K562 (cell line): ENCODE measurements at regions not wholly inside any gene's neighbourhood (a gene's known extent, or its start where the extent isn't known, plus 50 kb on each side); places are given as distances from the start of the nearest gene placed in this dataset.

Source experiments
- ATAC-seq: fragments of 200-7000 bp; cut with Tn5 transposase; 3 replicates; pipeline ENCODE4 v1.9.1; 2020; ENCODE audit warnings: moderate library complexity
- BruUV-seq: library from RNA; stranded (reverse); fragments of 400-500 nt; replicated peaks from 2 replicates; lab custom pipeline; 2021; lab: Mats Ljungman, UMichigan
- CTCF ChIA-PET: fragments of 300-600 bp; formaldehyde crosslinking; extraction: SDS; loops from one replicate; lab custom pipeline; 2021; ENCODE audit warnings: low intra/inter-chr PET ratio; lab: Yijun Ruan, JAX
- POLR2A ChIA-PET: fragments of 300-600, 350-650 bp; sonication (Branson Sonifier 250); formaldehyde crosslinking; extraction: SDS; loops from one replicate; lab custom pipeline; 2021; ENCODE audit warnings: antibody characterized with exemption, inconsistent platforms; lab: Yijun Ruan, JAX
- DNase-seq, 4 experiments: peaks; one replicate each; pipeline versions ENCODE4 v3.0.0 to v3.0.0-alpha.2; 2011 to 2018; ENCODE audit warnings: low spot score in 3 of 4, mixed read lengths in 3 of 4; ENCODE audit errors: extremely low read depth in 1 of 4
- FAIRE-seq: peaks from 2 replicates; lab custom pipeline; 2011; peaks lifted over from hg19 to GRCh38; lab: Jason Lieb, UNC
- H2AFZ ChIP-seq: 2 replicates; pipeline ENCODE4 v1.6.0; 2011; ENCODE audit warnings: low read depth, low read length, control low read depth, inconsistent platforms
- H3K27ac ChIP-seq: fragments of 200-600 bp; 3 replicates; pipeline ENCODE4 v1.8.0; 2011; ENCODE audit warnings: low read depth, mild to moderate bottlenecking, control low read depth, inconsistent platforms, low read length, moderate library complexity, mixed read lengths; ENCODE audit errors: extremely low read depth
- H3K27me3 ChIP-seq, 2 experiments: fragments of 300-600 bp in 1 of 2; 2 replicates in 1 of 2; 3 replicates in 1 of 2; pipeline versions ENCODE4 v1.6.0 to v1.8.0; 2011; ENCODE audit warnings: inconsistent platforms in 2 of 2, low read length in 2 of 2, mild to moderate bottlenecking in 1 of 2, mixed read lengths in 1 of 2, moderate library complexity in 1 of 2; ENCODE audit not compliant: control insufficient read depth in 2 of 2, insufficient read depth in 2 of 2
- H3K36me3 ChIP-seq: fragments of 300-600 bp; 3 replicates; pipeline ENCODE4 v1.8.0; 2011; ENCODE audit warnings: mild to moderate bottlenecking, low read length, inconsistent platforms; ENCODE audit not compliant: control insufficient read depth, insufficient read depth
- H3K4me1 ChIP-seq, 2 experiments: fragments of 200-600 bp in 1 of 2; replicated peaks in 1 of 2; 2 replicates in 1 of 2; 3 replicates in 1 of 2; pipeline versions ENCODE4 v1.5.1 to v1.8.0; 2011; ENCODE audit warnings: inconsistent platforms in 2 of 2, low read length in 2 of 2, mild to moderate bottlenecking in 1 of 2, mixed read lengths in 1 of 2, moderate library complexity in 1 of 2; ENCODE audit not compliant: control insufficient read depth in 2 of 2, insufficient read depth in 2 of 2
- H3K4me2 ChIP-seq: 2 replicates; pipeline ENCODE4 v1.6.1; 2011; ENCODE audit warnings: low read length, control low read depth, inconsistent platforms, mixed read lengths; ENCODE audit not compliant: insufficient read depth
- H3K4me3 ChIP-seq: fragments of 200-600 bp; sonication (generic), shearing (Covaris generic); 2 replicates; pipeline ENCODE4 v1.5.1; 2016; ENCODE audit warnings: control low read depth, inconsistent platforms
- H3K79me2 ChIP-seq: fragments of 200-600 bp; 3 replicates; pipeline ENCODE4 v1.8.0; 2011; ENCODE audit warnings: low read length, inconsistent platforms; ENCODE audit not compliant: control insufficient read depth, insufficient read depth
- H3K9ac ChIP-seq, 2 experiments: 2 replicates each; pipeline versions ENCODE4 v1.6.0 to v1.6.1; 2011; ENCODE audit warnings: low read depth in 2 of 2, low read length in 2 of 2, control low read depth in 1 of 2, inconsistent platforms in 1 of 2, mild to moderate bottlenecking in 1 of 2, mixed read lengths in 1 of 2; ENCODE audit not compliant: insufficient read depth in 1 of 2
- H3K9me1 ChIP-seq: one replicate; pipeline ENCODE4 v1.6.0; 2011; ENCODE audit warnings: inconsistent platforms, mild to moderate bottlenecking, low read length, moderate library complexity; ENCODE audit not compliant: control insufficient read depth, insufficient read depth
- H3K9me3 ChIP-seq: replicated peaks from 2 replicates; pipeline ENCODE4 v1.5.1; 2011; ENCODE audit warnings: low read depth, low read length, inconsistent platforms; ENCODE audit not compliant: control insufficient read depth, insufficient read depth
- H4K20me1 ChIP-seq: replicated peaks from 2 replicates; pipeline ENCODE4 v1.6.1; 2011; ENCODE audit warnings: low read length, inconsistent platforms, mixed read lengths; ENCODE audit not compliant: control insufficient read depth, insufficient read depth
- FOXP1 ChIP-seq: sonication (generic); formaldehyde crosslinking; IDR thresholded peaks from 2 replicates; pipeline ENCODE4 v1.8.0; 2022; ENCODE audit warnings: mild to moderate bottlenecking, missing genetic modification reagents
- NR1H2 ChIP-seq: sonication (generic); formaldehyde crosslinking; IDR thresholded peaks from 2 replicates; pipeline ENCODE4 v1.4.0; 2020; ENCODE audit warnings: mild to moderate bottlenecking, missing genetic modification reagents
- RAD21 ChIP-seq, 2 experiments: fragments of 250-450 bp in 1 of 2; fragments of 450-650 bp in 1 of 2; sonication (Bioruptor Pico) in 1 of 2; formaldehyde crosslinking in 1 of 2; IDR thresholded peaks in 1 of 2; conservative IDR thresholded peaks in 1 of 2; 2 replicates each; pipeline versions ENCODE4 v1.4.0 to v1.8.0; 2020 to 2022; ENCODE audit warnings: mild to moderate bottlenecking in 2 of 2, moderate library complexity in 1 of 2
- RAD51 ChIP-seq: fragments of 450-650 bp; IDR thresholded peaks from 2 replicates; pipeline ENCODE4 v1.7.1; 2016; ENCODE audit warnings: low read depth, mild to moderate bottlenecking, borderline replicate concordance
- RCOR1 ChIP-seq, 2 experiments: IDR thresholded peaks; 2 replicates each; pipeline ENCODE4 v1.6.1; 2012; ENCODE audit warnings: low read depth in 2 of 2, low read length in 2 of 2, borderline replicate concordance in 1 of 2, improper control_type of control experiment in 1 of 2
- SMC3 ChIP-seq: conservative IDR thresholded peaks from 2 replicates; pipeline ENCODE4 v1.6.1; 2011; ENCODE audit warnings: low read depth, low read length, improper control_type of control experiment; ENCODE audit not compliant: insufficient read depth
- WGBS: fragments of 100-300 bp; shearing (Covaris generic); methylation state at CpG from one replicate; pipeline ENCODE4 v1.1.6; 2016; ENCODE audit warnings: low coverage, mixed read lengths; ENCODE audit not compliant: insufficient coverage; ENCODE audit errors: missing lambda C conversion rate; 5-methylcytosine and 5-hydroxymethylcytosine counted together
- in situ Hi-C: fragments of 300-500 bp; cut with MboI; formaldehyde crosslinking; loops from 4 replicates; pipeline ENCODE4 v1.15.0; 2018; ENCODE audit warnings: inconsistent platforms, mixed read lengths
- intact Hi-C: fragments of 100-400 bp; cut with micrococcal nuclease; formaldehyde crosslinking; loops from 2 replicates; pipeline ENCODE4 v1.14.2; 2022
- TF ChIP-seq, protein P1 (sequence below): sonication (generic); formaldehyde crosslinking; IDR thresholded peaks from 2 replicates; pipeline ENCODE4 v1.8.1; 2022; ENCODE audit warnings: missing genetic modification reagents
- TF ChIP-seq, protein P2 (sequence below), 3 experiments: IDR thresholded peaks in 2 of 3; conservative IDR thresholded peaks in 1 of 3; 2 replicates each; pipeline ENCODE4 v1.5.1; 2011 to 2012; ENCODE audit warnings: low read length in 3 of 3, mild to moderate bottlenecking in 3 of 3, control low read depth in 2 of 3, improper control_type of control experiment in 1 of 3, inconsistent platforms in 1 of 3, low read depth in 1 of 3, mixed read lengths in 1 of 3, moderate library complexity in 1 of 3; ENCODE audit not compliant: insufficient read depth in 2 of 3

DNA sequence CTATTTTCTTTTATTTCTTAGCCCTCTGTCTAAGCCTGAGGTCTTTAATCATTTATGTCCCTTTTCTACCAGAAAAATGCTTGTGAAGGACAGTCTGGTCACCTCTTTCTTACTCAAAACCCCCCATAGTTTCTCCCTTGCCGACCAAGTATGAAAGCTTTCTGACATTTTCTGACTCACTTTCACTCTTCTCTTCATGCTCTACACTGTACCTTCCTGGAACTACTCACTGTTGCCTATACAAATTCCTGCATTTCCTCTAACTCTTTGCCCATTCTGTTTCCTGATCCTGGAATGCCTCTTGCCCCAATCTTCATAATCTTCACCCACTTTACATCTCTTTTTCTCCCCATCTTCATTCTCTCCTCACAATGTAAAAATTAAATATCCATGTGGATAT lies 380.0 kb downstream of the HHIPL2 start:
- WGBS = 0% methylated on average over 1 of the region's 1 CpG
- TF ChIP-seq NR1H2 (CRISPR knock-in tag) (no peak), RAD51 (no peak)
- TF ChIP-seq, protein P1, sequence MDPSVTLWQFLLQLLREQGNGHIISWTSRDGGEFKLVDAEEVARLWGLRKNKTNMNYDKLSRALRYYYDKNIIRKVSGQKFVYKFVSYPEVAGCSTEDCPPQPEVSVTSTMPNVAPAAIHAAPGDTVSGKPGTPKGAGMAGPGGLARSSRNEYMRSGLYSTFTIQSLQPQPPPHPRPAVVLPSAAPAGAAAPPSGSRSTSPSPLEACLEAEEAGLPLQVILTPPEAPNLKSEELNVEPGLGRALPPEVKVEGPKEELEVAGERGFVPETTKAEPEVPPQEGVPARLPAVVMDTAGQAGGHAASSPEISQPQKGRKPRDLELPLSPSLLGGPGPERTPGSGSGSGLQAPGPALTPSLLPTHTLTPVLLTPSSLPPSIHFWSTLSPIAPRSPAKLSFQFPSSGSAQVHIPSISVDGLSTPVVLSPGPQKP = no peak
- H4K20me1 ChIP-seq = no peaks in the 10 kb centered on the region
- no peaks in the 10 kb centered on the region for H3K27me3 ChIP-seq
- POLR2A ChIA-PET = no interaction called here
- H3K9ac ChIP-seq = no peak overlapping the region
- H2AFZ ChIP-seq = no peak overlapping the region
- no peak for FAIRE-seq
- H3K36me3 ChIP-seq = no peaks in the 10 kb centered on the region
- H3K9me3 ChIP-seq = no peaks in the 10 kb centered on the region; the same call in 1 of the 2 replicates
- in situ Hi-C loops = no loop called here
- CTCF ChIA-PET = interaction anchor here (1.1 kb wide), 1 partner anchor 690 kb away, joined by 3 read pairs; no protein-coding TSS in a partner anchor
- H3K4me2 ChIP-seq = no peak overlapping the region
- no peaks in the 10 kb centered on the region for H3K4me1 ChIP-seq
- H3K4me3 ChIP-seq = no peak overlapping the region
- no TSS peak for BruUV-seq
- no peaks in the 10 kb centered on the region for H3K9me1 ChIP-seq
- ATAC-seq = no peak
- intact Hi-C loops = no loop called here
- no peaks in the 10 kb centered on the region for H3K79me2 ChIP-seq
- H3K27ac ChIP-seq = no peak overlapping the region
- no peak for DNase-seq

DNA sequence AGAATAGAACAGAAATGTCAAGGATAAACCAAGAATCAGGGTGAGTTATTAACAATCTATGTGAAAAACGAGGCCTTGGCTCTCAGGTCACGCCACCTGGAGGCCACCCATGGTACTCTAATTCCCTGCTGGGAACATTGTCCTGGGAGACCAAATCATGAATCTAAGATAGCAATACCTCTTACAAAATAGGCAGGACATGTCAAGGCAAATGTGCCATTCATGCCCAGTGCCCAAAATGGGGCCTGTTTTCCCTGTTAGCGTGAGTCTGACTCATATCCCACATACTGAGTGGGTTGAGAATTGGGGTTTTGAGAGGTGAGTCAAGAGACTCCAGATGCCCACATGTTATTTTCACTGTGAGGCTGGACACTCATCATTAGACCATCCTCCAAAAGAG lies 380.8 kb downstream of the HHIPL2 start:
- WGBS = 0% methylated on average over 3 of the region's 3 CpGs
- H3K9me3 ChIP-seq = no peaks in the 10 kb centered on the region; the same call in 1 of the 2 replicates
- H3K4me2 ChIP-seq = no peak overlapping the region
- no peaks in the 10 kb centered on the region for H3K36me3 ChIP-seq
- H3K27me3 ChIP-seq = no peaks in the 10 kb centered on the region
- BruUV-seq = no TSS peak
- ATAC-seq = peak; percentile 76
- in situ Hi-C loops (no loop called here), intact Hi-C loops (no loop called here)
- no peaks in the 10 kb centered on the region for H3K9me1 ChIP-seq
- H4K20me1 ChIP-seq = no peaks in the 10 kb centered on the region
- DNase-seq = peak; percentile 47 to 61 (median 52)
- peak; percentile 73 for FAIRE-seq
- H3K79me2 ChIP-seq = no peaks in the 10 kb centered on the region
- no peak overlapping the region for H3K9ac ChIP-seq
- H3K27ac ChIP-seq = no peak overlapping the region
- CTCF ChIA-PET = interaction anchor here (0.6 to 1.1 kb wide), 3 partner anchors 11 to 689 kb away, joined by 3 read pairs; no protein-coding TSS in a partner anchor
- no peak overlapping the region for H2AFZ ChIP-seq
- no peaks in the 10 kb centered on the region for H3K4me1 ChIP-seq
- POLR2A ChIA-PET = no interaction called here
- no peak overlapping the region for H3K4me3 ChIP-seq
- peak; percentile 52; the same call in 1 of the 2 replicates for TF ChIP-seq SMC3
- no peak for TF ChIP-seq RCOR1 (IDR thresholded peaks at IDR 0.05; ENCODE audit: borderline replicate concordance in 1 of 2, low read depth in 2 of 2, low read length in 2 of 2)
- TF ChIP-seq RAD21 (CRISPR knock-in tag; conservative IDR thresholded peaks at IDR 0.05 in 1 of 2, IDR thresholded peaks at IDR 0.05 in 1 of 2) = peak; percentile 26 to 65; a peak in 3 of 4 replicates
- TF ChIP-seq, protein P2, sequence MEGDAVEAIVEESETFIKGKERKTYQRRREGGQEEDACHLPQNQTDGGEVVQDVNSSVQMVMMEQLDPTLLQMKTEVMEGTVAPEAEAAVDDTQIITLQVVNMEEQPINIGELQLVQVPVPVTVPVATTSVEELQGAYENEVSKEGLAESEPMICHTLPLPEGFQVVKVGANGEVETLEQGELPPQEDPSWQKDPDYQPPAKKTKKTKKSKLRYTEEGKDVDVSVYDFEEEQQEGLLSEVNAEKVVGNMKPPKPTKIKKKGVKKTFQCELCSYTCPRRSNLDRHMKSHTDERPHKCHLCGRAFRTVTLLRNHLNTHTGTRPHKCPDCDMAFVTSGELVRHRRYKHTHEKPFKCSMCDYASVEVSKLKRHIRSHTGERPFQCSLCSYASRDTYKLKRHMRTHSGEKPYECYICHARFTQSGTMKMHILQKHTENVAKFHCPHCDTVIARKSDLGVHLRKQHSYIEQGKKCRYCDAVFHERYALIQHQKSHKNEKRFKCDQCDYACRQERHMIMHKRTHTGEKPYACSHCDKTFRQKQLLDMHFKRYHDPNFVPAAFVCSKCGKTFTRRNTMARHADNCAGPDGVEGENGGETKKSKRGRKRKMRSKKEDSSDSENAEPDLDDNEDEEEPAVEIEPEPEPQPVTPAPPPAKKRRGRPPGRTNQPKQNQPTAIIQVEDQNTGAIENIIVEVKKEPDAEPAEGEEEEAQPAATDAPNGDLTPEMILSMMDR (IDR thresholded peaks at IDR 0.05 in 2 of 3, conservative IDR thresholded peaks at IDR 0.05 in 1 of 3; ENCODE audit: insufficient read depth in 2 of 3, low read depth in 1 of 3, low read length in 3 of 3) = peak; percentile 42 to 66 (median 56)
- no peak for TF ChIP-seq FOXP1 (CRISPR knock-in tag)
